ENCODE measurements at regions not wholly inside any gene's neighbourhood (a gene's known extent, or its start where the extent isn't known, plus 50 kb on each side); places are given as distances from the start of the nearest gene placed in this dataset.
"Not testable (repeated sequence)": the region's sequence is repeated elsewhere in the genome, so short reads cannot be mapped to it uniquely, and the experiment has no call there.

DNA sequence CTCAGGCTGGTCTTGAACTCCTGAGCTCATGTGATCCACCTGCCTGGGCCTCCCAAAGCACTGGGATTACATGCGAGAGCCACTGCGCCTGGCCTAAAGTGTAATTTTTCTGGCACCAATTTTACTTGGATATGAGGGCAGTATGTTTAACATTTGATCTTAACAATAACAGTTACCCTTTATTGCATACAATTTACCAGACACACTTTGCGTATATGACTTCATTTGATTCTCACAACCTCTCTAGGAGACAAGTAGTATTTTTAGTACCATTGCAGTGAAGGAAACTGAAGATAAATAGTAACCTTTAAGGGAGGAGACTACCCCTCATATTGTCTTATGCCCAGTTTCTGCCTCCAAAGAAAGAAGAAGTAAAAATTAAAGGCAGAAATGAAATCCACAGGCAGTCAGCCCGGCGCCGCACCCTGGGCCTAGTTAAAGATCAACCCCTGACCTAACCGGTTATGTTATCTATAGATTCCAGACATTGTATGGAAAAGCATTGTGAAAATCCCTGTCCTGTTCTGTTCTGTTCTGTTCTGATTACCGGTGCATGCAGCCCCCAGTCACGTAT lies 54.0 kb downstream of the CYP26A1 start:
- H3K36me3 ChIP-seq (ENCODE audit: control insufficient read depth, insufficient read depth, low read length); H3K27ac ChIP-seq (ENCODE audit: low read depth, low read length); H3K4me3 ChIP-seq (ENCODE audit: low read depth, low read length); H3K4me1 ChIP-seq (ENCODE audit: control insufficient read depth, insufficient read depth, low read length); H3K9ac ChIP-seq (ENCODE audit: low read length); H3K27me3 ChIP-seq (ENCODE audit: control insufficient read depth, insufficient read depth, low read length): not testable (repeated sequence)
- H3K9me3 ChIP-seq (ENCODE audit: control insufficient read depth, insufficient read depth, low read depth, low read length), result peaks cover 28% of the 10 kb centered on the region

- H3K9ac ChIP-seq (ENCODE audit: low read length), result no peak overlapping the region
Measured at GRCh38 chr10:93131986-93132385, 58.3 kb downstream of the CYP26A1 start.

GRCh38 chr10:93138113-93138870 lies 64.6 kb downstream of the CYP26A1 start:
- H3K27me3 ChIP-seq (ENCODE audit: control insufficient read depth, insufficient read depth, low read length), result no peaks in the 10 kb centered on the region
- H3K27ac ChIP-seq (ENCODE audit: low read depth, low read length), result no peak overlapping the region
- H3K36me3 ChIP-seq (ENCODE audit: control insufficient read depth, insufficient read depth, low read length), result no peaks in the 10 kb centered on the region
- H3K9me3 ChIP-seq (ENCODE audit: control insufficient read depth, insufficient read depth, low read depth, low read length), result no peaks in the 10 kb centered on the region
- no peaks in the 10 kb centered on the region for H3K4me1 ChIP-seq (ENCODE audit: control insufficient read depth, insufficient read depth, low read length)
- H3K9ac ChIP-seq (ENCODE audit: low read length), result no peak overlapping the region
- no peak overlapping the region for H3K4me3 ChIP-seq (ENCODE audit: low read depth, low read length)

More at GRCh38 chr10:93131986-93132385, 58.3 kb downstream of the CYP26A1 start:
- peaks cover 13% of the 10 kb centered on the region for H3K9me3 ChIP-seq (ENCODE audit: control insufficient read depth, insufficient read depth, low read depth, low read length)
- no peaks in the 10 kb centered on the region for H3K36me3 ChIP-seq (ENCODE audit: control insufficient read depth, insufficient read depth, low read length)
- no peak overlapping the region for H3K4me3 ChIP-seq (ENCODE audit: low read depth, low read length)
- peaks cover 6% of the 10 kb centered on the region; the same call in 1 of the 2 replicates for H3K4me1 ChIP-seq (ENCODE audit: control insufficient read depth, insufficient read depth, low read length)
- H3K27me3 ChIP-seq (ENCODE audit: control insufficient read depth, insufficient read depth, low read length), result no peaks in the 10 kb centered on the region
- no peak overlapping the region for H3K27ac ChIP-seq (ENCODE audit: low read depth, low read length)

DNA sequence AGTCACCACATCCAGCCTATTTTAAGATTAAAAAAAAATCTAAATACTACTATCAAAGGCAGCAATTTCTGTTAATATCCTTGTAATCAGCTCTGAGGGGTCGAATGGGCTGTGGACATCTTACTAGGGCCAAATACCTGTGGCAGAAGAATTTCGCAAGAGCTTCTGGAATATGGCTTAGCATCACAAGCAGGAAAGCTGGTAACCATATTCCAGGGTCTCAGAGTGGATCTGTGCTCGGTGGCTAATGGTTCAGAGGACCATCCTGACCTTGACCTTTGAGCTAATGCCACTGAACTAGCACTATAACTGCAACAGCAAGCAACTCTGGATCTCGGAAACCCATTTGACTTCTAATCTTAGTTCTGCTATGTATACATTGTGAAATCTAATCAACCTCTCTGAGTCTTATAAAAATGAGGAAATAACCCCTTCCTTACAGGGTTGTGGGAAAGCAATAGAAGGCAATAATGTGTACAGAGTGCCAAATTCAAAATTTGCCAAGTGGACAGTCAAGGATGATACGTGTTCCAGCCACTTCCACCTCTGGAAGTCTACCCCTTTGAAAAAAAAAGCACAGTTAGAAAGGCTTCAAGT lies 65.5 kb downstream of the CYP26A1 start:
- Histone ChIP-seq H3K4me3 (ENCODE audit: low read depth, low read length) (no peak overlapping the region), H3K9me3 (ENCODE audit: control insufficient read depth, insufficient read depth, low read depth, low read length) (no peaks in the 10 kb centered on the region), H3K9ac (ENCODE audit: low read length) (no peak overlapping the region), H3K27ac (ENCODE audit: low read depth, low read length) (no peak overlapping the region), H3K4me1 (ENCODE audit: control insufficient read depth, insufficient read depth, low read length) (no peaks in the 10 kb centered on the region), H3K36me3 (ENCODE audit: control insufficient read depth, insufficient read depth, low read length) (no peaks in the 10 kb centered on the region), H3K27me3 (ENCODE audit: control insufficient read depth, insufficient read depth, low read length) (no peaks in the 10 kb centered on the region)

GRCh38 chr10:93142534-93142933 lies 68.8 kb downstream of the CYP26A1 start:
- no peak overlapping the region for H3K9ac ChIP-seq (ENCODE audit: low read length)
- H3K27ac ChIP-seq (ENCODE audit: low read depth, low read length), result no peak overlapping the region
- no peak overlapping the region for H3K4me3 ChIP-seq (ENCODE audit: low read depth, low read length)
- no peaks in the 10 kb centered on the region for H3K36me3 ChIP-seq (ENCODE audit: control insufficient read depth, insufficient read depth, low read length)
- H3K4me1 ChIP-seq (ENCODE audit: control insufficient read depth, insufficient read depth, low read length), result no peaks in the 10 kb centered on the region
- no peaks in the 10 kb centered on the region for H3K27me3 ChIP-seq (ENCODE audit: control insufficient read depth, insufficient read depth, low read length)
- 0 out of 2 replicates have a peak, but pooled peaks cover 4% of the 10 kb centered on the region for H3K9me3 ChIP-seq (ENCODE audit: control insufficient read depth, insufficient read depth, low read depth, low read length)

DNA sequence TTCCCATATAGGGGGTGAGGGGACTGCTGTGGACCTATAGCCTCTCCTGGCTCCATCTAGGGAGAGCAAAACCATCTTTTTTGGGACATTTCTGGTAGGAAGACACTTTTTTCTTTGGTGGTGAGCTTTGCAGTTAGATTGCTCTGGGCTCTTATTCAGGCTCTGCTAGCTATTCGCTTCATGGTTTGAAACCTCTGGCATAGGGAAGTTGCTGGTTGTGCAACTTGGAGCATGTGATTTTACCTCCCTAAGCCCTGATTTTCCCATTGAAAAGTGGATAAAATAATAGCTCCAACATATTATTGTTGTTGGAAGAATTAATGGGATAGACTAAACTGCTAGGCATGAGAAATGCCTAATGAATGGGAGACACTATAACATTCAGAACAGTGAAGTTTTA lies 69.6 kb downstream of the CYP26A1 start:
- Histone ChIP-seq H3K9me3 (ENCODE audit: control insufficient read depth, insufficient read depth, low read depth, low read length) (0 out of 2 replicates have a peak, but pooled peaks cover 4% of the 10 kb centered on the region), H3K4me1 (ENCODE audit: control insufficient read depth, insufficient read depth, low read length) (no peaks in the 10 kb centered on the region), H3K9ac (ENCODE audit: low read length) (no peak overlapping the region), H3K4me3 (ENCODE audit: low read depth, low read length) (no peak overlapping the region), H3K27me3 (ENCODE audit: control insufficient read depth, insufficient read depth, low read length) (no peaks in the 10 kb centered on the region), H3K36me3 (ENCODE audit: control insufficient read depth, insufficient read depth, low read length) (no peaks in the 10 kb centered on the region), H3K27ac (ENCODE audit: low read depth, low read length) (no peak overlapping the region)

DNA sequence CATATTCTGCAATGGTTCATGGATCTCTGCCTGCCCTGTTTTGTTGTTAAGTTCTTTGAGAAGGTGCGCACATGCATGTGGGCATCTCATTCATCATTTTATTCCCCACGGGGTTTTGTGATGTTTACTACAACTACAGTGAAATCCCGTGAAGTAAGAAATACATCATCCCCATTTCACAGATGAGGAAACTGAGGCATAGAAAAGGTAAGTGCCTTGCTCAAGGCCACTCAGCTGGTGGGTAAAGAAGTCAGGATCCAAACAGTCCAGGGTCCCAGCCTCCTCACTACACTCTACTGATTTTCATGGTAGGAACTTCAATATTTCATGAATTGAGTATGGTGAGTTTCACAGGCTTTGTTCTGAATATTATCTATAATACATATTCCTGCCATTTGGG lies 72.6 kb downstream of the CYP26A1 start:
- Histone ChIP-seq H3K36me3 (ENCODE audit: control insufficient read depth, insufficient read depth, low read length) (no peaks in the 10 kb centered on the region), H3K27me3 (ENCODE audit: control insufficient read depth, insufficient read depth, low read length) (no peaks in the 10 kb centered on the region), H3K4me1 (ENCODE audit: control insufficient read depth, insufficient read depth, low read length) (no peaks in the 10 kb centered on the region), H3K9ac (ENCODE audit: low read length) (no peak overlapping the region), H3K9me3 (ENCODE audit: control insufficient read depth, insufficient read depth, low read depth, low read length) (peaks cover 7% of the 10 kb centered on the region; the same call in 1 of the 2 replicates), H3K4me3 (ENCODE audit: low read depth, low read length) (no peak overlapping the region), H3K27ac (ENCODE audit: low read depth, low read length) (no peak overlapping the region)

DNA sequence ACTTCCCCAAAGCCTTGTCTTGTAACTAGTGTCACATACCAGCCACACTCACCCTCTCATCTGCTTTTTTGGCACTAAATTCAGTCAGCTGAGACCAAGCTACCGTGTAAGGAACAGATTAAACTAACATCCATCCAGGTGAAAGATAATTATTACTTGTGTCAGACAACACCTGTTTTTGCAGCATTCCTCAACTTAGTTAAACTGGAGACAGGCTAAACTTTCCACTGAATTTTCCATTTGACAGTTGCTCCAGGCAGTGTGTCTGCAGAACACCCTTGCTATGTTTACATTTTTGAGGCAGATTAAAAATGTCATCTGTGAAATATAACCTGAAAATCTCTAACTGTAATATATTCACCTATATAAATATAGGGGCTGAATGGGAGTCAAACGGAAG lies 73.6 kb downstream of the CYP26A1 start:
- Histone ChIP-seq H3K4me3 (ENCODE audit: low read depth, low read length) (no peak overlapping the region), H3K27me3 (ENCODE audit: control insufficient read depth, insufficient read depth, low read length) (no peaks in the 10 kb centered on the region), H3K9me3 (ENCODE audit: control insufficient read depth, insufficient read depth, low read depth, low read length) (peaks cover 7% of the 10 kb centered on the region; the same call in 1 of the 2 replicates), H3K36me3 (ENCODE audit: control insufficient read depth, insufficient read depth, low read length) (no peaks in the 10 kb centered on the region), H3K4me1 (ENCODE audit: control insufficient read depth, insufficient read depth, low read length) (no peaks in the 10 kb centered on the region), H3K9ac (ENCODE audit: low read length) (no peak overlapping the region), H3K27ac (ENCODE audit: low read depth, low read length) (no peak overlapping the region)

DNA sequence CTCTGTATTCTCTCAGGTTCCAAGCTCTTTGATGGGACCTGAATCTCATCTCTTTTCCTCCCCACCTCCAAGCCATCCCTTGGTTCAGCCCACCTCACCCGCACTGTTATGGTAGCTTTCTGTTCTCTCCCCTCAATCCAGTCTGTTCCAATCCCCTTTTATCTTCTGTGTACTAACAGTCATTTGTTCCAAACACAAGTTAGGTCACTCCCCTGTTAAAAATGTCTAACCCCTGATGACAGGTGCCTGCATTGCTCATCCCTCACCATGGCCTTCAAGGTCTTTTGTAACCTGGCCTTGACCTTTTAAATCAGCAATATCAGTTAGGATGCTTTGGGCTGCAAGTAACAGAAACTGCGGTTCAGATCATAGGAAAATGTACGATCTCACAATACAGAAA lies 74.8 kb downstream of the CYP26A1 start:
- no peaks in the 10 kb centered on the region for H3K4me1 ChIP-seq (ENCODE audit: control insufficient read depth, insufficient read depth, low read length)
- H3K27me3 ChIP-seq (ENCODE audit: control insufficient read depth, insufficient read depth, low read length), result no peaks in the 10 kb centered on the region
- no peak overlapping the region for H3K9ac ChIP-seq (ENCODE audit: low read length)
- no peak overlapping the region for H3K4me3 ChIP-seq (ENCODE audit: low read depth, low read length)
- no peak overlapping the region for H3K27ac ChIP-seq (ENCODE audit: low read depth, low read length)
- no peaks in the 10 kb centered on the region for H3K36me3 ChIP-seq (ENCODE audit: control insufficient read depth, insufficient read depth, low read length)
- H3K9me3 ChIP-seq (ENCODE audit: control insufficient read depth, insufficient read depth, low read depth, low read length), result peaks cover 13% of the 10 kb centered on the region

GRCh38 chr10:93149761-93150160 lies 76.1 kb downstream of the CYP26A1 start:
- Histone ChIP-seq H3K27me3 (ENCODE audit: control insufficient read depth, insufficient read depth, low read length) (no peaks in the 10 kb centered on the region), H3K36me3 (ENCODE audit: control insufficient read depth, insufficient read depth, low read length) (no peaks in the 10 kb centered on the region), H3K27ac (ENCODE audit: low read depth, low read length) (no peak overlapping the region), H3K4me1 (ENCODE audit: control insufficient read depth, insufficient read depth, low read length) (no peaks in the 10 kb centered on the region), H3K9ac (ENCODE audit: low read length) (no peak overlapping the region), H3K9me3 (ENCODE audit: control insufficient read depth, insufficient read depth, low read depth, low read length) (peaks cover 17% of the 10 kb centered on the region), H3K4me3 (ENCODE audit: low read depth, low read length) (no peak overlapping the region)

GRCh38 chr10:93150289-93150688 lies 76.6 kb downstream of the CYP26A1 start:
- H3K4me1 ChIP-seq (ENCODE audit: control insufficient read depth, insufficient read depth, low read length), result no peaks in the 10 kb centered on the region
- no peaks in the 10 kb centered on the region for H3K27me3 ChIP-seq (ENCODE audit: control insufficient read depth, insufficient read depth, low read length)
- no peaks in the 10 kb centered on the region for H3K36me3 ChIP-seq (ENCODE audit: control insufficient read depth, insufficient read depth, low read length)
- H3K27ac ChIP-seq (ENCODE audit: low read depth, low read length), result no peak overlapping the region
- no peak overlapping the region for H3K9ac ChIP-seq (ENCODE audit: low read length)
- H3K9me3 ChIP-seq (ENCODE audit: control insufficient read depth, insufficient read depth, low read depth, low read length), result peaks cover 20% of the 10 kb centered on the region
- H3K4me3 ChIP-seq (ENCODE audit: low read depth, low read length), result no peak overlapping the region

Data from HUES6 (cell line).